ENCODE measurements at regions not wholly inside any gene's neighbourhood (a gene's known extent, or its start where the extent isn't known, plus 50 kb on each side); places are given as distances from the start of the nearest gene placed in this dataset.

DNA sequence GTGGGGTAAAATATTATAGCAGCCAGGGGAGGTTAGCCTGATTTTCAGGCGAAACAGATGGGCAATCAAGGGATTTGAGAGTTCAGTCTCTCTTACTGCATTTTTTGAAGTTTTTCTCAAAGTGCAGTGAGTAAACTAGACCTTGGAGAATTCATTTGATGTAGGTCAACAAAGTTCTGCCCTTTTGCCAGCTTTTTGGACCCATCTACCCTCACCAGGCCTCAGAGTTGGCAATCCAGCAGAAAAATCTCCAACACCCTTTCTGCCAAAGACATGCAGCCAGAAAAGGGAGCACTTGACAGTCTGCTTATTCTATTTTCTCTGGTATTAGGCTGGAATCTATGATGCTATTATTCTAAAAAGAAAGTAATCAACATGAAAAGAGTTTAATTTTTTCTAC is 162.2 kb upstream of the TOM1L1 start:
- in situ Hi-C loops (cut with MboI) (no loop called here), intact Hi-C loops (cut with micrococcal nuclease; ENCODE audit: unreplicated experiment) (no loop called here)
- ChIA-PET SMC1A (ENCODE audit: uncharacterized antibody, unreplicated experiment) (no interaction called here), POLR2A (no interaction called here), CTCF (no interaction called here), RAD21 (ENCODE audit: unreplicated experiment) (no interaction called here)
- DNase-seq (ENCODE audit: low read depth, low spot score) (no peak), ATAC-seq (no peak), FAIRE-seq (no peak)
- H3K9ac ChIP-seq (ENCODE audit: control insufficient read depth, insufficient read depth, low read length) = no peak overlapping the region
- H3K27me3 ChIP-seq (replicated peaks in 1 of 2; ENCODE audit: control insufficient read depth in 2 of 2, insufficient read depth in 2 of 2, low read length in 1 of 2) = no peaks in the 10 kb centered on the region
- no peak overlapping the region for H3K4me2 ChIP-seq (ENCODE audit: control insufficient read depth, insufficient read depth)
- H2AFZ ChIP-seq (ENCODE audit: control insufficient read depth, low read depth, low read length) = no peak overlapping the region
- H4K20me1 ChIP-seq (ENCODE audit: control insufficient read depth, insufficient read depth) = no peaks in the 10 kb centered on the region
- no peaks in the 10 kb centered on the region for H3K79me2 ChIP-seq (ENCODE audit: control insufficient read depth, insufficient read depth, low read length)
- H3K4me1 ChIP-seq (ENCODE audit: control insufficient read depth, insufficient read depth, low read length) = no peaks in the 10 kb centered on the region
- H3K36me3 ChIP-seq (ENCODE audit: control insufficient read depth in 2 of 2, insufficient read depth in 2 of 2, low read length in 1 of 2) = no peaks in the 10 kb centered on the region
- H3K4me3 ChIP-seq = no peak overlapping the region
- H3K27ac ChIP-seq (ENCODE audit: control insufficient read depth, insufficient read depth) = no peak overlapping the region
- no peaks in the 10 kb centered on the region for H3K9me3 ChIP-seq (replicated peaks; ENCODE audit: control insufficient read depth, insufficient read depth, low read length)
- 6% methylated on average over 1 of the region's 1 CpG for WGBS (ENCODE audit: insufficient coverage, insufficient replicate concordance, low lambda C conversion rate, missing lambda C conversion rate)
- no TSS peak for BruUV-seq (replicated peaks)
- TF ChIP-seq, protein P1, sequence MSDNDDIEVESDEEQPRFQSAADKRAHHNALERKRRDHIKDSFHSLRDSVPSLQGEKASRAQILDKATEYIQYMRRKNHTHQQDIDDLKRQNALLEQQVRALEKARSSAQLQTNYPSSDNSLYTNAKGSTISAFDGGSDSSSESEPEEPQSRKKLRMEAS (IDR thresholded peaks at IDR 0.05; ENCODE audit: low read depth, low read length) = no peak
- TF ChIP-seq ZNF24 (IDR thresholded peaks at IDR 0.05) = no peak
- no peak for TF ChIP-seq RUNX3 (IDR thresholded peaks at IDR 0.05; ENCODE audit: low read length)
- no peak for TF ChIP-seq ZSCAN29 (IDR thresholded peaks at IDR 0.05)
- TF ChIP-seq NFYA (IDR thresholded peaks at IDR 0.05; ENCODE audit: borderline replicate concordance, low read depth, low read length) = no peak
- TF ChIP-seq, protein P2, sequence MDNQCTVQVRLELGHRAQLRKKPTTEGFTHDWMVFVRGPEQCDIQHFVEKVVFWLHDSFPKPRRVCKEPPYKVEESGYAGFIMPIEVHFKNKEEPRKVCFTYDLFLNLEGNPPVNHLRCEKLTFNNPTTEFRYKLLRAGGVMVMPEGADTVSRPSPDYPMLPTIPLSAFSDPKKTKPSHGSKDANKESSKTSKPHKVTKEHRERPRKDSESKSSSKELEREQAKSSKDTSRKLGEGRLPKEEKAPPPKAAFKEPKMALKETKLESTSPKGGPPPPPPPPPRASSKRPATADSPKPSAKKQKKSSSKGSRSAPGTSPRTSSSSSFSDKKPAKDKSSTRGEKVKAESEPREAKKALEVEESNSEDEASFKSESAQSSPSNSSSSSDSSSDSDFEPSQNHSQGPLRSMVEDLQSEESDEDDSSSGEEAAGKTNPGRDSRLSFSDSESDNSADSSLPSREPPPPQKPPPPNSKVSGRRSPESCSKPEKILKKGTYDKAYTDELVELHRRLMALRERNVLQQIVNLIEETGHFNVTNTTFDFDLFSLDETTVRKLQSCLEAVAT (IDR thresholded peaks at IDR 0.05) = no peak
- TF ChIP-seq, protein P3, sequence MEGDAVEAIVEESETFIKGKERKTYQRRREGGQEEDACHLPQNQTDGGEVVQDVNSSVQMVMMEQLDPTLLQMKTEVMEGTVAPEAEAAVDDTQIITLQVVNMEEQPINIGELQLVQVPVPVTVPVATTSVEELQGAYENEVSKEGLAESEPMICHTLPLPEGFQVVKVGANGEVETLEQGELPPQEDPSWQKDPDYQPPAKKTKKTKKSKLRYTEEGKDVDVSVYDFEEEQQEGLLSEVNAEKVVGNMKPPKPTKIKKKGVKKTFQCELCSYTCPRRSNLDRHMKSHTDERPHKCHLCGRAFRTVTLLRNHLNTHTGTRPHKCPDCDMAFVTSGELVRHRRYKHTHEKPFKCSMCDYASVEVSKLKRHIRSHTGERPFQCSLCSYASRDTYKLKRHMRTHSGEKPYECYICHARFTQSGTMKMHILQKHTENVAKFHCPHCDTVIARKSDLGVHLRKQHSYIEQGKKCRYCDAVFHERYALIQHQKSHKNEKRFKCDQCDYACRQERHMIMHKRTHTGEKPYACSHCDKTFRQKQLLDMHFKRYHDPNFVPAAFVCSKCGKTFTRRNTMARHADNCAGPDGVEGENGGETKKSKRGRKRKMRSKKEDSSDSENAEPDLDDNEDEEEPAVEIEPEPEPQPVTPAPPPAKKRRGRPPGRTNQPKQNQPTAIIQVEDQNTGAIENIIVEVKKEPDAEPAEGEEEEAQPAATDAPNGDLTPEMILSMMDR (IDR thresholded peaks at IDR 0.05 in 2 of 3, conservative IDR thresholded peaks at IDR 0.05 in 1 of 3; ENCODE audit: control insufficient read depth in 2 of 3, extremely low read depth in 1 of 3, insufficient read depth in 1 of 3, low read depth in 3 of 3, low read length in 3 of 3) = no peak
- TF ChIP-seq, protein P4, sequence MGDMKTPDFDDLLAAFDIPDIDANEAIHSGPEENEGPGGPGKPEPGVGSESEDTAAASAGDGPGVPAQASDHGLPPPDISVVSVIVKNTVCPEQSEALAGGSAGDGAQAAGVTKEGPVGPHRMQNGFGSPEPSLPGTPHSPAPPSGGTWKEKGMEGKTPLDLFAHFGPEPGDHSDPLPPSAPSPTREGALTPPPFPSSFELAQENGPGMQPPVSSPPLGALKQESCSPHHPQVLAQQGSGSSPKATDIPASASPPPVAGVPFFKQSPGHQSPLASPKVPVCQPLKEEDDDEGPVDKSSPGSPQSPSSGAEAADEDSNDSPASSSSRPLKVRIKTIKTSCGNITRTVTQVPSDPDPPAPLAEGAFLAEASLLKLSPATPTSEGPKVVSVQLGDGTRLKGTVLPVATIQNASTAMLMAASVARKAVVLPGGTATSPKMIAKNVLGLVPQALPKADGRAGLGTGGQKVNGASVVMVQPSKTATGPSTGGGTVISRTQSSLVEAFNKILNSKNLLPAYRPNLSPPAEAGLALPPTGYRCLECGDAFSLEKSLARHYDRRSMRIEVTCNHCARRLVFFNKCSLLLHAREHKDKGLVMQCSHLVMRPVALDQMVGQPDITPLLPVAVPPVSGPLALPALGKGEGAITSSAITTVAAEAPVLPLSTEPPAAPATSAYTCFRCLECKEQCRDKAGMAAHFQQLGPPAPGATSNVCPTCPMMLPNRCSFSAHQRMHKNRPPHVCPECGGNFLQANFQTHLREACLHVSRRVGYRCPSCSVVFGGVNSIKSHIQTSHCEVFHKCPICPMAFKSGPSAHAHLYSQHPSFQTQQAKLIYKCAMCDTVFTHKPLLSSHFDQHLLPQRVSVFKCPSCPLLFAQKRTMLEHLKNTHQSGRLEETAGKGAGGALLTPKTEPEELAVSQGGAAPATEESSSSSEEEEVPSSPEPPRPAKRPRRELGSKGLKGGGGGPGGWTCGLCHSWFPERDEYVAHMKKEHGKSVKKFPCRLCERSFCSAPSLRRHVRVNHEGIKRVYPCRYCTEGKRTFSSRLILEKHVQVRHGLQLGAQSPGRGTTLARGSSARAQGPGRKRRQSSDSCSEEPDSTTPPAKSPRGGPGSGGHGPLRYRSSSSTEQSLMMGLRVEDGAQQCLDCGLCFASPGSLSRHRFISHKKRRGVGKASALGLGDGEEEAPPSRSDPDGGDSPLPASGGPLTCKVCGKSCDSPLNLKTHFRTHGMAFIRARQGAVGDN (IDR thresholded peaks at IDR 0.05) = no peak
- TF ChIP-seq RB1 (IDR thresholded peaks at IDR 0.05; ENCODE audit: borderline replicate concordance) = no peak
- TF ChIP-seq SREBF1 (IDR thresholded peaks at IDR 0.05; ENCODE audit: low read length) = no peak
- no peak for TF ChIP-seq RAD21 (IDR thresholded peaks at IDR 0.05; ENCODE audit: insufficient read depth, low read depth, low read length)
- TF ChIP-seq, protein P5, sequence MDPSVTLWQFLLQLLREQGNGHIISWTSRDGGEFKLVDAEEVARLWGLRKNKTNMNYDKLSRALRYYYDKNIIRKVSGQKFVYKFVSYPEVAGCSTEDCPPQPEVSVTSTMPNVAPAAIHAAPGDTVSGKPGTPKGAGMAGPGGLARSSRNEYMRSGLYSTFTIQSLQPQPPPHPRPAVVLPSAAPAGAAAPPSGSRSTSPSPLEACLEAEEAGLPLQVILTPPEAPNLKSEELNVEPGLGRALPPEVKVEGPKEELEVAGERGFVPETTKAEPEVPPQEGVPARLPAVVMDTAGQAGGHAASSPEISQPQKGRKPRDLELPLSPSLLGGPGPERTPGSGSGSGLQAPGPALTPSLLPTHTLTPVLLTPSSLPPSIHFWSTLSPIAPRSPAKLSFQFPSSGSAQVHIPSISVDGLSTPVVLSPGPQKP (IDR thresholded peaks at IDR 0.05; ENCODE audit: low read depth, low read length) = no peak

All from GM12878 (cell line).